T-cell (primary cell): ENCODE measurements at regions not wholly inside any gene's neighbourhood (a gene's known extent, or its start where the extent isn't known, plus 50 kb on each side); places are given as distances from the start of the nearest gene placed in this dataset.
"Not testable (repeated sequence)": the region's sequence is repeated elsewhere in the genome, so short reads cannot be mapped to it uniquely, and the experiment has no call there.

ENCODE experiments used
- ATAC-seq, 4 experiments: fragments of 200-7000 bp in 3 of 4; fragments of 150-1000 bp in 1 of 4; cut with Tn5 transposase; replicated peaks in 1 of 4; 1 replicate in 3 of 4; 2 replicates in 1 of 4; pipeline ENCODE4 v1.10.0; 2021; ENCODE audit warnings: moderate library complexity in 3 of 4, mild to moderate bottlenecking in 2 of 4, moderate number of reproducible peaks in 1 of 4
- CTCF ChIA-PET, 2 donors: fragments of 300-600 bp; sonication (Branson Sonifier 250); formaldehyde crosslinking; loops; one replicate each; lab custom pipeline; 2022; ENCODE audit warnings: antibody characterized with exemption in 2 of 2; lab: Charles Lee
- POLR2A ChIA-PET, 2 donors: fragments of 300-600 bp; sonication (Branson Sonifier 250); formaldehyde crosslinking; loops; one replicate each; lab custom pipeline; 2022; ENCODE audit warnings: antibody characterized with exemption in 2 of 2; lab: Charles Lee
- DNase-seq, 35 experiments: peaks; one replicate each; pipeline versions ENCODE4 v3.0.0 to v3.0.0-alpha.2; 2013 to 2023
- H3K27ac ChIP-seq: one replicate; pipeline ENCODE4 v1.5.1; 2013; ENCODE audit warnings: low read length
- H3K27me3 ChIP-seq, 2 experiments: replicated peaks in 1 of 2; 1 replicate in 1 of 2; 2 replicates in 1 of 2; pipeline versions ENCODE4 v1.6.1 to v1.7.0; 2013; ENCODE audit warnings: low read length in 1 of 2, mixed read lengths in 1 of 2; ENCODE audit not compliant: control insufficient read depth in 2 of 2, insufficient read depth in 2 of 2; ENCODE audit errors: extremely low read depth in 1 of 2
- H3K36me3 ChIP-seq, 2 donors: 1 replicate in 1 of 2; 2 replicates in 1 of 2; pipeline versions ENCODE4 v1.6.1 to v1.7.0; 2013; ENCODE audit warnings: low read length in 1 of 2; ENCODE audit not compliant: control insufficient read depth in 2 of 2, insufficient read depth in 1 of 2; ENCODE audit errors: extremely low read depth in 1 of 2
- H3K4me1 ChIP-seq, 2 experiments: 1 replicate in 1 of 2; 2 replicates in 1 of 2; pipeline versions ENCODE4 v1.6.1 to v1.7.0; 2013; ENCODE audit warnings: low read length in 2 of 2, mixed read lengths in 1 of 2; ENCODE audit not compliant: insufficient read depth in 2 of 2, control insufficient read depth in 1 of 2; ENCODE audit errors: extremely low read depth in 1 of 2
- H3K4me3 ChIP-seq, 2 donors: 1 replicate in 1 of 2; 2 replicates in 1 of 2; pipeline versions ENCODE4 v1.5.1 to v1.7.0; 2013; ENCODE audit warnings: mild to moderate bottlenecking in 2 of 2, low read length in 1 of 2, moderate library complexity in 1 of 2; ENCODE audit not compliant: control insufficient read depth in 1 of 2; ENCODE audit errors: extremely low read depth in 1 of 2
- H3K9me3 ChIP-seq: 2 replicates; pipeline ENCODE4 v1.7.0; 2013
- H3K27ac Mint-ChIP-seq, 2 donors: one replicate each; pipeline ENCODE4 v1.8.0; 2020 to 2021; ENCODE audit warnings: mild to moderate bottlenecking in 2 of 2, mixed read lengths in 2 of 2
- H3K27me3 Mint-ChIP-seq, 2 donors: one replicate each; pipeline ENCODE4 v1.8.0; 2021 to 2022; ENCODE audit warnings: mixed read lengths in 2 of 2
- H3K36me3 Mint-ChIP-seq: one replicate; pipeline ENCODE4 v1.8.0; 2021; ENCODE audit warnings: mixed read lengths
- H3K4me1 Mint-ChIP-seq, 3 donors: one replicate each; pipeline ENCODE4 v1.8.0; 2020 to 2022; ENCODE audit warnings: mixed read lengths in 3 of 3, mild to moderate bottlenecking in 1 of 3
- H3K4me3 Mint-ChIP-seq, 3 donors: one replicate each; pipeline ENCODE4 v1.8.0; 2020 to 2022; ENCODE audit warnings: mild to moderate bottlenecking in 3 of 3, mixed read lengths in 3 of 3, moderate library complexity in 3 of 3
- H3K9me3 Mint-ChIP-seq, 3 donors: one replicate each; pipeline ENCODE4 v1.8.0; 2020 to 2022; ENCODE audit warnings: mixed read lengths in 3 of 3
- whole genome bisulfite sequencing: methylation state at CpG from one replicate; pipeline ENCODE4 v1.1.5; 2013; ENCODE audit warnings: missing lambda C conversion rate; ENCODE audit not compliant: insufficient coverage; 5-methylcytosine and 5-hydroxymethylcytosine counted together

DNA sequence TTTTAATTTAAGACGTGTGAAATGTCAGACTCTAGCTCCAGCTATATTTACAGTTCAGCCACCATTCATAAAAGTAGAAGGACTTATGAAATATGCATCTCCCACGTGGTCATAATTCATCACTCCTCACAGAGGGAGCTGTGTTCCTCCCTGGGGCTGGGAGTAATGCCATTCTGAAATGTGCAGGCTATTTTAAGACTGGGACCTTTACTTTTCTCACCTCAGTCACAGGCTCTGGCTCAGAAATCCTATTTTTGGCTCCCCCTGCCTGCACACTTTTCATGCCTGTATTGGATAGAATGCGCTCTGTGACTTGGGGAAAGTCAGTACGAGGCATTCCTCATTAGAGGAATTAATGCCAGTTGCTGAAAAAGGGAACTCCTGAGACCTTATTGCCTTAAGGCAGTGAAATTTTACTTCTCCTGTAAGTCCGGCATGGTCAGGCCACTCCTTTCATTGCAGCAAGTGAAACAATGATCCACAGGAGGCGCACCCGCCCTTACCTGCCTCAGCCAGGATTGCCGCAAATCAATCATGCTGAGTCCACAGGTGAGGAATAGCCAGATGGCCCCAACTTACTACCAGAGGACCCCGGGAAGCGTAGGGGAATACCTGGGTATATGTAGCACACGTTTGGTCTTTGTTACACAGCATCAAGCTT lies 1133.2 kb upstream of the TMEM132C start:
- peaks cover 5 to 13% (median 8%) of the 10 kb centered on the region in 3 donors for H3K9me3 Mint-ChIP-seq
- peaks cover 5 to 14% of the 10 kb centered on the region in 2 donors for H3K27me3 Mint-ChIP-seq
- no peak overlapping the region for H3K4me3 Mint-ChIP-seq
- no peaks in the 10 kb centered on the region for H3K9me3 ChIP-seq
- no peaks in the 10 kb centered on the region for H3K4me1 ChIP-seq
- no peak overlapping the region for H3K4me3 ChIP-seq
- no peak overlapping the region for H3K27ac Mint-ChIP-seq
- no peaks in the 10 kb centered on the region for H3K4me1 Mint-ChIP-seq
- H3K27me3 ChIP-seq, result peaks cover 0 to 11% of the 10 kb centered on the region in 2 experiments
- no peaks in the 10 kb centered on the region for H3K36me3 ChIP-seq
- H3K36me3 Mint-ChIP-seq, result no peaks in the 10 kb centered on the region
- ChIA-PET CTCF (interaction anchor here in 1 of 2 donors (0.6 kb wide), 1 partner anchor 159 kb away, joined by 3 read pairs; no protein-coding TSS in a partner anchor), POLR2A (no interaction called here)
- DNase-seq, result no peak
- H3K27ac ChIP-seq, result no peak overlapping the region
- ATAC-seq, result no peak
- WGBS, result 76% methylated on average over 5 of the region's 11 CpGs

DNA sequence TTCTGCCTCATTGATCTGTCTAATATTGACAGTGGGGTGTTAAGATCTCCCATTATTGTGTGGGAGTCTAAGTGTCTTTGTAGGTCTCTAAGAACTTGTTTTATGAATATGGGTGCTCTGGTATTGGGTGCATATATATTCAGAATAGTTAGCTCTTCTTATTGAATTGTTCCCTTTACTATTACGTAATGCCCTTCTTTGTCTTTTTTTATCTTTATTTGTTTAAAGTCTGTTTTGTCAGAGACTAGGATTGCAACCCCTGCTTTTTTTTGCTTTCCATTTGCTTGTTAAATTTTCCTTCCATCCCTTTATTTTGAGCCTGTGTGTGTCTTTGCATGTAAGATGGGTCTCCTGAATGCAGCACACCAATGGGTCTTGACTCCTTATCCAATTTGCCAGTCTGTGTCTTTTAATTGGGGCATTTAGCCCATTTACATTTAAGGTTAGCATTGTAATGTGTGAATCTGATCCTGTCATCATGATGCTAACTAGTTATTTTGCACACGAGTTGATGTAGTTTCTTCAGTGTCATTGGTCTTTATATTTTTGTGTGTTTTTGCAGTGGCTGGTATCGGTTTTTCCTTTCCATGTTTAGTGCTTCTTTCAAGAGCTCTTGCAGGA lies 1126.0 kb upstream of the TMEM132C start:
- H3K27ac Mint-ChIP-seq, POLR2A ChIA-PET, H3K36me3 Mint-ChIP-seq, H3K36me3 ChIP-seq, H3K27ac ChIP-seq, H3K27me3 Mint-ChIP-seq, H3K4me1 Mint-ChIP-seq, H3K4me3 Mint-ChIP-seq, CTCF ChIA-PET, H3K4me1 ChIP-seq, ATAC-seq, H3K4me3 ChIP-seq, DNase-seq, H3K9me3 ChIP-seq: not testable (repeated sequence)
- peaks cover 0 to 13% of the 10 kb centered on the region in 2 experiments for H3K27me3 ChIP-seq
- H3K9me3 Mint-ChIP-seq, result peaks cover 14 to 28% (median 21%) of the 10 kb centered on the region in 3 donors
- 80% methylated on average over 1 of the region's 3 CpGs for WGBS

DNA sequence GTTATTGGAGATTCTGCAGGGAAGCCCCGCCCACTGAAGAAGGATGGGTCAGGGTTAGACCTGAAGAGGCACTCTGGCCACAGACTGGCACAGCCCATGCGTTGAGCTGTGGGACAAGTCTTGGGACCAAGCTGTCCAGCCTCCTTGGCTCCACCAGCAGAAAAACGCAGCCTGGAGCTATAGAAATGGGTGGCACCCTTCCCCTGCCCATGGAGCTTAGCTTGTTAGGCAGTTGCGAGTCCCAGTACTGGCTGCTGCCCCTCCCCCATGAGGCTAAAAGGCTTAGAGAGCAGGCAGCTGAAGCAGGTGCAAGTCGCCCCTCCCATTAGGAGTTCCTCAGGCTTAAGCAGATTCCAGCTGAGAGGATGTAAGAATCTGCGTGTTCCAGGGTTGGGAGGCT lies 1124.0 kb upstream of the TMEM132C start:
- no peak for ATAC-seq

DNA sequence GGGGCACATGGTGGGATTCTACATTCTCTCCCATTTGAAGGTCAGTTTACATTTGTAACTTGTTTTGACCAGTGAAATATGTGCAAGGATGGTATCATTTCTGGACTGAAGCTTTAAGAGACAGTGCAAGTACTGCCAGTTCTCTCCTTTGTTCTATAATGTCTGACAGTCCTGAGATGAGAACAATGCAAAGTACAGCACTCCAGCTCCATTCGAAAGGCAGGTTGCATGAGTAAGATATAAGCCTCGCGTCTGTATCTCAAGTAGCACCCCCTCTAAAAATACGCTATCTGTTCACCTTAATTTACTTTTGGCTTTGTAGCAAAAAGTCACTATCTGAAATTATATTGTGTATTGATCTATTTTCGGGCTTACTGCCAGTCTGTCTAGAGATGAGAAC lies 1122.2 kb upstream of the TMEM132C start:
- ChIA-PET POLR2A (no interaction called here), CTCF (no interaction called here)
- H3K4me1 ChIP-seq, result peaks cover 0 to 6% of the 10 kb centered on the region in 2 experiments
- peaks cover 0 to 15% of the 10 kb centered on the region in 2 donors for H3K27me3 Mint-ChIP-seq
- peaks cover 14 to 19% (median 17%) of the 10 kb centered on the region in 3 donors for H3K9me3 Mint-ChIP-seq
- H3K27ac Mint-ChIP-seq, result no peak overlapping the region
- peaks cover 0 to 8% (median 7%) of the 10 kb centered on the region in 3 donors for H3K4me1 Mint-ChIP-seq
- no peak for DNase-seq
- peaks cover 0 to 21% of the 10 kb centered on the region in 2 experiments for H3K27me3 ChIP-seq
- no peak overlapping the region for H3K4me3 Mint-ChIP-seq
- no peak for ATAC-seq
- no peaks in the 10 kb centered on the region for H3K36me3 Mint-ChIP-seq
- no peak overlapping the region for H3K27ac ChIP-seq
- H3K36me3 ChIP-seq, result no peaks in the 10 kb centered on the region
- WGBS, result no CpG with 5 or more reads among the region's 5 CpGs
- no peak overlapping the region for H3K4me3 ChIP-seq
- no peaks in the 10 kb centered on the region for H3K9me3 ChIP-seq

More for the DNA sequence above, 1124.0 kb upstream of the TMEM132C start:
- Histone ChIP-seq H3K27me3 (peaks cover 0 to 21% of the 10 kb centered on the region in 2 experiments), H3K9me3 (no peaks in the 10 kb centered on the region), H3K36me3 (no peaks in the 10 kb centered on the region), H3K4me1 (peaks cover 0 to 6% of the 10 kb centered on the region in 2 experiments), H3K27ac (no peak overlapping the region), H3K4me3 (no peak overlapping the region)
- Mint-ChIP-seq H3K27me3 (peaks cover 0 to 11% of the 10 kb centered on the region in 2 donors), H3K9me3 (peaks cover 14 to 22% (median 17%) of the 10 kb centered on the region in 3 donors), H3K27ac (no peak overlapping the region), H3K36me3 (no peaks in the 10 kb centered on the region), H3K4me1 (peaks cover 0 to 8% (median 7%) of the 10 kb centered on the region in 3 donors), H3K4me3 (no peak overlapping the region)
- 69% methylated on average over 5 of the region's 6 CpGs for WGBS
- ChIA-PET POLR2A (no interaction called here), CTCF (no interaction called here)
- no peak for DNase-seq

DNA sequence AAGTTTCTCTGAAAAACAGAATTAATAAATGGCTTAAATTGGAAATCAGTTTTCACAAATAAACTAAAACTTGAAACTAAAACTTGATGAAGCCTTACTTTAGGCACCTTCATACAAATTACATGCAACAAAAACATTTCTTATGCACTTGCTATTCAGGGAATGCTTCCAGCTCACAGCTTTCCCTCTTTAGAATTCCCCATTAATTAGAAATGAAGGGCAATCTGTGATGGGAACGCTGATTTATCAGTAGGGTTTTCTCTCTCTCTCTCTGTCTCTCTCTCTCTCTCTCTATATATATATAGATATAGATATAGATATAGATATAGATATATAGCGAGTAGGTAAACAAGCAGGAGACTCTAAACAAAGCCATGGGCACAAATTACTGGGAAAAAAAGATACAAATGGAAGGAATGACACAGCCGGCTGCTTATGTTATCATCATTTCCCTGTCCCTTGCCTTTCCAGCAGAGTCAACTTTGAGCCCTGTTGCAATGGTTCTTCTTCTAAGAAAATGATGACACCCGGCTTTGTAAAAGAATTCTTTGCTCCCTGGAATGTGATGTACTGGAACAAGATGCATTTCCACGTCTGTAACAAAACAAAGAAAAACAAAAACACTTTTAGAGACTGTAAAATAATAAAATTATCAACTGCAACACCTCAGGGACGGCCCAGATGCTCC lies 1121.6 kb upstream of the TMEM132C start:
- Mint-ChIP-seq H3K27ac (peak overlapping the region in 1 of 2 donors; percentile 82), H3K4me3 (peak overlapping the region; percentile 73 to 81 (median 81)), H3K9me3 (peaks cover 14 to 16% (median 15%) of the 10 kb centered on the region in 3 donors), H3K4me1 (peaks cover 0 to 8% (median 7%) of the 10 kb centered on the region in 3 donors), H3K27me3 (peaks cover 0 to 15% of the 10 kb centered on the region in 2 donors), H3K36me3 (no peaks in the 10 kb centered on the region)
- Histone ChIP-seq H3K27ac (no peak overlapping the region), H3K4me1 (peaks cover 0 to 6% of the 10 kb centered on the region in 2 experiments), H3K27me3 (peaks cover 0 to 21% of the 10 kb centered on the region in 2 experiments), H3K36me3 (no peaks in the 10 kb centered on the region), H3K9me3 (no peaks in the 10 kb centered on the region), H3K4me3 (peak overlapping the region in 1 of 2 donors; percentile 48)
- ATAC-seq (no peak), DNase-seq (no peak)
- ChIA-PET POLR2A (no interaction called here), CTCF (no interaction called here)
- WGBS, result 75% methylated on average over 1 of the region's 6 CpGs
